ENCODE measurements at regions not wholly inside any gene's neighbourhood (a gene's known extent, or its start where the extent isn't known, plus 50 kb on each side); places are given as distances from the start of the nearest gene placed in this dataset.

DNA sequence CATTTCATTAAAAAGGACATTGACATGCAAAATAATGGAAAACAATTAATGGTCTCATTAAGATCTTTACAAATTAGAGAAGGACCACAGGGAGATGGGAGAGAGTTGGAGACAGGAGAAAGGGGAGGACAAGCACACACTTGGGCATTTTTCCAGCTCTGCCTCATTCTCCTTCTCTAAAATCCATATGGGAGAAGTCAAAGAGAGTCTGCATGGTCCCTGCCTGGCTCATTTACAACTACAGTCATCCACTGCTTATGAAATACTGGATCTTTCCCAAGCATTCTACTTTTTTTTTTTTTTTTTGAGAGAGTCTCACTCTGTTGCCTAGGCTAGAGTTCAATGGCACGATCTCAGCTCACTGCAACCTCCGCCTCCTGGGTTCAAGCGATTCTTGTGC is 518.9 kb upstream of the CELF2 start:
- no peak overlapping the region for H3K27ac ChIP-seq

DNA sequence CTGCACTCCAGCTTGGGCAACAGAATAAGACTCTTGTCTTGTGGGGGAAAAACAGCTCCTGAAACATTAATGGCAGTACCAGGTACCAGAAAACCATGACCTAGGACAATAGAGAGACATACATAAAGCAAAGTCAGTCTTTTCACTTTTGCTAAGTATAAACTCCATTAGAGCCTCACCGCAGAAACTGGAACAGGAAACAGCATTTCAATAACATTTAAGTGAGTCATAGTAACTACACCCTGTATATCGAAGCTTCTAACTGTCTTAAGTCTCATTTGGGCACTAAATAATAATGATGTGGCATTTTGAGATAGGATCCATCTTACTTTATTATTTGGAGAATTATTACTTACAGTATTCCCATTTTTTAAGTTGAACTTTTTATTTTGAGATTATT is 517.8 kb upstream of the CELF2 start:
- Histone ChIP-seq H3K36me3 (no peaks in the 10 kb centered on the region), H3K27ac (no peak overlapping the region), H3K4me3 (no peak overlapping the region), H3K4me1 (no peaks in the 10 kb centered on the region), H3K27me3 (no peaks in the 10 kb centered on the region), H3K9me3 (no peaks in the 10 kb centered on the region)
- 26 to 33% methylated on average over 2 of the region's 2 CpGs for WGBS, 2 donors
- DNase-seq, result no peak
- intact Hi-C loops (cut with DNase I), result no loop called here
- TF ChIP-seq CTCF (IDR thresholded peaks at IDR 0.05), result no peak

More for the DNA sequence above, 518.9 kb upstream of the CELF2 start:
- no peak overlapping the region for H3K4me3 ChIP-seq
- H3K27me3 ChIP-seq, result no peaks in the 10 kb centered on the region
- H3K9me3 ChIP-seq, result no peaks in the 10 kb centered on the region
- H3K4me1 ChIP-seq, result no peaks in the 10 kb centered on the region
- TF ChIP-seq CTCF (IDR thresholded peaks at IDR 0.05) (no peak), POLR2A (IDR thresholded peaks at IDR 0.05) (no peak)
- DNase-seq, result no peak
- intact Hi-C loops (cut with DNase I), result no loop called here
- WGBS, 2 donors, result 84 to 87% methylated on average over 3 of the region's 3 CpGs
- H3K36me3 ChIP-seq, result no peaks in the 10 kb centered on the region

GRCh38 chr10:10500937-10501336 is 516.7 kb upstream of the CELF2 start:
- intact Hi-C loops (cut with DNase I), result no loop called here
- no peak overlapping the region for H3K27ac ChIP-seq
- no peaks in the 10 kb centered on the region for H3K9me3 ChIP-seq
- H3K4me1 ChIP-seq, result no peaks in the 10 kb centered on the region
- no peak for DNase-seq
- TF ChIP-seq CTCF (IDR thresholded peaks at IDR 0.05), result no peak
- TF ChIP-seq POLR2A (IDR thresholded peaks at IDR 0.05), result no peak
- WGBS, 2 donors, result 73 to 92% methylated on average over 2 of the region's 2 CpGs
- H3K36me3 ChIP-seq, result no peaks in the 10 kb centered on the region
- no peaks in the 10 kb centered on the region for H3K27me3 ChIP-seq
- no peak overlapping the region for H3K4me3 ChIP-seq

GRCh38 chr10:10503772-10504171 is 513.9 kb upstream of the CELF2 start:
- Histone ChIP-seq H3K4me1 (no peaks in the 10 kb centered on the region), H3K27ac (no peak overlapping the region), H3K4me3 (no peak overlapping the region), H3K27me3 (no peaks in the 10 kb centered on the region), H3K36me3 (no peaks in the 10 kb centered on the region), H3K9me3 (no peaks in the 10 kb centered on the region)
- intact Hi-C loops (cut with DNase I), result no loop called here
- DNase-seq, result no peak
- 69 to 81% methylated on average over 1 of the region's 1 CpG for WGBS, 2 donors
- TF ChIP-seq POLR2A (IDR thresholded peaks at IDR 0.05), result no peak
- TF ChIP-seq CTCF (IDR thresholded peaks at IDR 0.05), result no peak

DNA sequence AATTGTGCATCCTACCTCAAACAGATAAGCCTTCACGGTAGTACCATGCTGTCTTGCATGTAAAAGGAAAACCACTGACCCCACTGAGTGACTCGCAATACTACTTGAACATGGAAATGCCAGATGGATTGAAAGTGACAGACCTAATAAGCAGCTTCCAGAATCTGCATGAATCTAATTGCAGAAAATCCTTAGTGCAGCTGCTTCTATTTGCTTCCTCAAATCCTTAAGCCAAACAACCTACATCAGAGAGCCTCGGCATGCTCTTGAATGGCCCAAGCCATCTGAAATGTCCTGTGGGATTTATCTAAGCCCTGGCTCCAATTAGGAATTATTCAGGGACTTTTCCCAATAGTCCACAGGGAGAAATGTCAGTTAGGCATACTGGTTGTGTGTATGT is 509.5 kb upstream of the CELF2 start:
- no peaks in the 10 kb centered on the region for H3K9me3 ChIP-seq
- intact Hi-C loops (cut with DNase I), result no loop called here
- no peaks in the 10 kb centered on the region for H3K27me3 ChIP-seq
- H3K4me1 ChIP-seq, result no peaks in the 10 kb centered on the region
- no peaks in the 10 kb centered on the region for H3K36me3 ChIP-seq
- H3K27ac ChIP-seq, result no peak overlapping the region
- WGBS, 2 donors, result 51 to 57% methylated on average over 3 of the region's 3 CpGs
- no peak for TF ChIP-seq POLR2A (IDR thresholded peaks at IDR 0.05)
- TF ChIP-seq CTCF (IDR thresholded peaks at IDR 0.05), result no peak
- no peak overlapping the region for H3K4me3 ChIP-seq
- DNase-seq, result no peak

All from esophagus squamous epithelium (tissue), 5 donors.